ENCODE measurements at regions not wholly inside any gene's neighbourhood (a gene's known extent, or its start where the extent isn't known, plus 50 kb on each side); places are given as distances from the start of the nearest gene placed in this dataset.

DNA sequence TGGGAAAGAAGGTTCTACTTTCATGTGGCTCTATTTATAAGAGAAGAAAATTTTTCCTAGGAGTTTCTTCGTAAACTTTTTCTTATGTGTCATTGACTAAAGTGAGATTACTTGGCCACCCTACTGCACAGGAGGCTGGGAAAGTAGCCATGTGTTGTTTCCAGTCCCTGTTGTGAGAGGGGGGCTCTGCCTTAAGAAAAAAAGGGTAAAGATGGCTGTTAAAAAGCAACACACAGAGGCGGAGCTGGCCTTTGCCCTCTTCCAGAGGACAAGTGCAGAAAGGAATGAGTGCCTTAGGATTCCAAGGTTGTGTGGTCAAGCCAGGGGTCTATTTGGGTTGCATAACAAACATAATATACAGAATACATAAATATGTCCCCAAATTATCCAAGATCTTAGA, 230.0 kb upstream of the CXCR4 start:
- TF ChIP-seq GATA2 (IDR thresholded peaks at IDR 0.05; ENCODE audit: low read depth, low read length) (no peak), GATA3 (IDR thresholded peaks at IDR 0.05; ENCODE audit: low read depth, low read length) (no peak)

DNA sequence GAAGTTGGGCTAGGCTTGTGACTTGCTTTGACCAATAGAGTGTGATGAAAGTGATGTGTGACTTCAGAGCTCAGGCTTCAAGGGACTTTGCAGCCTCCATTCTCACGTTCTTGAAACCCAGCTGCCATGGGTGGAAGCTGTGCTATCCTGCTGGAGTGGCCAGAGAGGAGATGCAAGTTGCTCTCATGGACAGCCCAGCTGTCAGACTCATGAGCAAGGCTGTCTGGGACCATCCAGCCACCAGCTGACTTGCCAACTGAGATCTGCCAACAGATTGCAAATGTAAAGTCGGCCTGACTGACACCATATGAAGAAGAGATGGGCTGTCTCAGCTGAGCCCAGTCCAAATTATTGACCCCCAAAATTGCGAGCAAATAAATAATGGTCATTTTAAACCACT, 226.4 kb upstream of the CXCR4 start:
- TF ChIP-seq GATA2 (IDR thresholded peaks at IDR 0.05; ENCODE audit: low read depth, low read length): no peak
- no peak for TF ChIP-seq GATA3 (IDR thresholded peaks at IDR 0.05; ENCODE audit: low read depth, low read length)

DNA sequence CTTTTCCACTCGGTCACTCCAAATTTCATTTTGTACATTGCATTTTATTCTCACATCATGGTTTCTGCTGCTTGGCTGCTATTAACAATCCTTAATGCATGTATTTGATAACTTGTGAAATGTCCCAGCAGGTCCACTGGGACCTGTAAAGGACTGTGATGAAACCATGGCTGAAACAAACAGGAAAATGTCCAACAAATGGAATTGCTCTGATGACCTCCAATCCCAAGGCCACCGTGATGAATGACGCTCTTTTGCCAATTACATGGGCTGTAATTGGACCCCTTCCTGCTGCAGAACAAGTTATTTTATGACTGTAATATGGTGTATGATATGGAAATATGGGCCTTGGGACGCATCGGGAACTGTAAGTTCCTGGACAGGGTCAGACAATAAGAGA, 224.2 kb upstream of the CXCR4 start:
- TF ChIP-seq GATA3 (IDR thresholded peaks at IDR 0.05; ENCODE audit: low read depth, low read length) (no peak), GATA2 (IDR thresholded peaks at IDR 0.05; ENCODE audit: low read depth, low read length) (no peak)

DNA sequence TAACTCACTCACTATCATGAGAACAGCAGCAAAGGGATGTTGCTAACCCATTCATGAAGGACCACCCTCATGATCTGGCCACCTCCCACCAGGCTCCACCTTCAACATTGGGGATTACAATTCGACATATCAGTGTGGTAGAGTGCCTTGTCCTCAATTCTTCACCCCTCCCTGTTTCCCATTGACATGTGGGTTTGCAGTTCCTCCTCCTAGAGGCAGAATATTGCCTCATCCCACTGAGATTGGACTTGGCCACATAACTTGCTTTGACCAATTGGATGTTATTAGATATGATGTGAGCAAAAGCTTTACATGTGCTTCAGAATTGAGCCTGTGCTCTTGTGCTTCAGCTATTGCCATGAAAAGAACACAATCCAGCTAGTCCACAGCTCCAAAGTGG, 217.0 kb upstream of the CXCR4 start:
- TF ChIP-seq GATA3 (IDR thresholded peaks at IDR 0.05; ENCODE audit: low read depth, low read length): no peak
- TF ChIP-seq GATA2 (IDR thresholded peaks at IDR 0.05; ENCODE audit: low read depth, low read length): no peak

DNA sequence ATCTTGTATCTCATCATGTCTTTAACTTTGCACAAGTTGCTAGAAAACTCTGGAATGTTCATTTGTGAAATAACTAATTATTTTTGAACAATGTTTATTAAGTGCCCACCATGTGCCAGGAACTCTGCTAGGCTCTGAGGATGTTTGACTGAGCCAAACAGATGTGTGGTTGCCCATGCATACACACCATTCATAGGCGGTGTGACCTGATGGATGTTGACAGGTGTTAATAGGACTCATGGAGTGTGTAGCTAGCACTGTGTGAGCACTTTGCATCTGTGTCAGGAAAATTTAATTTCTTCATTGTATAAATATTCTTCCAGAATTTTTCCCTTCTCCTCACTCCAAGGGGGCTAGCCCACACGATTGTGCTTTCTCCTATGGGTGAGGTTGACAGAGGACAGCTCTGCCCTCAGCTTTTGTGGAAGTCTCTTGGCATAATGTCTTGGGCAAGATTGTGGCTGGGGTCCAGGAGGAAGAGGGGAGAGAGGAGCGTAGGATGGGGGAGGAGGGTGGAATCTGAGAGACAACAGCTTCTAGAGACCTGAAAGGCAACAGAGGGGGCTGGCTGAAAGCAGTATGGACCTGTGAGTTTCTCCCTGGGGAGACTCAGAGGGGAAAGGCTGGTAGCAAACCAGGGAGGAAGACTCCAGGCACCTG, 214.6 kb upstream of the CXCR4 start:
- TF ChIP-seq GATA2 (IDR thresholded peaks at IDR 0.05; ENCODE audit: low read depth, low read length): no peak
- TF ChIP-seq GATA3 (IDR thresholded peaks at IDR 0.05; ENCODE audit: low read depth, low read length): no peak

DNA sequence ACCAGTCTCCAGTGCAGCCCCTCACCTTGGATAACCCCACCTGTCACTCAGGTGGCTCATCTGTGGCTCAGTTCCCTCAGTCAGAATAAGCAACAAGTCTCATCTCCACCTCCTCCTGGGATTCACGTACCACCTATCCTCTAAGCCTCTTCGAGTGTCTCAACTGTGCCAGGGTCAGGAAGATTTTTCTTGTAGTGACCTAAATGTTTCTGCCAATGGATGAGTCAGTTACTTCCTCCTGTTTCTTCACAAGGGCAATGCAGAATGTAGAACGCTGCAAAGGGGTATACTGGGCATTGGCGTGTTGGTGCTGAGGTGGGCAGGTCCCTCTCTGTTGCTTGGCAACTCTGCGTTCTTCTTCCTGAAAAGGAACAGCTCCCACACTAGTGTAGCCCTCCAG, 213.3 kb upstream of the CXCR4 start:
- TF ChIP-seq GATA3 (IDR thresholded peaks at IDR 0.05; ENCODE audit: low read depth, low read length) (no peak), GATA2 (IDR thresholded peaks at IDR 0.05; ENCODE audit: low read depth, low read length) (no peak)

DNA sequence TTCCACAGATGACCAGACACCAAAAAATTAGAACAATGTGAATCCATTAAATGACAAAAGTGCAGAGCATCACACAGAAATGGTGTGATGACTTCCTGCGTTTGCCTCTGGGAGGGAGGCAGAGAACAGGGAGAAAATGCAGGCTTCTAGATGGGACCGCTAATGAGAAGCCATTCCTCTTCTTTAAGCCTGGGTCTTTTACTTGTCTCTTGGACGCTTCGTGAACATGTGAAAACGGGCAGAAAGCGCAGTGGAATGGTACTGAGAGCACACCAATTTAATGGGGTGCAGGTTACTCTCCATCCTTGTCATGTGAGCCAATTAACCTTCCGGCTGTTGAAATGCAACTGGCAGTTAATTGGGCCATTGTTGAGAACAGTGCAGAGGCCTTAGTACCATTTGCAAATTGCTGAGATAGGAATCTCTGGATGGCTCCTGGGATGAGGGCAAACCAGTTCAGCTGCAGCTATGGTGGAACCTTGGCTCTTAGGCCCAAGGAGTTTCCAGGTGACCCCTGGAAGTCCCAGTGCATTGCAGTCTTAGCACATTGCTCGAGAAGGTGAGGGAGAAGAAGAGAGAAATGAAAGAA, 210.4 kb upstream of the CXCR4 start:
- TF ChIP-seq GATA2 (IDR thresholded peaks at IDR 0.05; ENCODE audit: low read depth, low read length) (peak; percentile 71), GATA3 (IDR thresholded peaks at IDR 0.05; ENCODE audit: low read depth, low read length) (no peak)

DNA sequence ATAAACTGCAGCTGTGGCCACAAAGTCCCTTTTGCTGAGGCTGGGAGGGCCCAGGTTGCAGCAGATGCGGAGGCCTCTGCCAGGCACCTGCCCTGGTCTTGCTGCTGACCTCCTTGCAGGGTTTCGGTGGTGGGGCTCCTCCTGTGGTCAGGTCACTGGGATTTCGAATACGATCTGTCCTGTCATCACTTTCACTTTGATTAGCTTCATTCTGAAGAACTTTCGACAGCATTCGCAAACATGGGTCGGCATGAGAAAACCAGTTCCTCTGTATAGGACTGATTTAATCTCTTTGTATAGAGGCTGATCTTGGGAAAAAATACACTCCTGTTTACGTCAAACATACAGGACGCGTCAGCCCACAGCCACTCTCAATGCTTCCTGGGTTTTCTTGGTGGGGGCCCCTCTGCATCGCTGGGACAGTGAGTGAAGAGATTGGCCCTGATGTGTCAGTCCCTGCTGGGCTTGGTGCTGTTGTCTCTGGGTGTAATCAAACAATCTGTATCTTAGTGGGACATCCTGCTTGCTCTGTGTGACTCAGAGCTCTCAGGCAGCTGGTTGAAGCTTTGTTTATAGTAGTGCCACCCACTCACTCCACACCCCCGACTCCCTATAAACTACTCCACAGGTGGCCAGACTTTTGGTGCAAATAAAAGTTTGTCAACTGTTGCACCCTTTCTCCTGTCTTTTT, 209.4 kb upstream of the CXCR4 start:
- TF ChIP-seq GATA2 (IDR thresholded peaks at IDR 0.05; ENCODE audit: low read depth, low read length): peak; percentile 38; the same call in 1 of the 2 replicates
- TF ChIP-seq GATA3 (IDR thresholded peaks at IDR 0.05; ENCODE audit: low read depth, low read length): no peak

DNA sequence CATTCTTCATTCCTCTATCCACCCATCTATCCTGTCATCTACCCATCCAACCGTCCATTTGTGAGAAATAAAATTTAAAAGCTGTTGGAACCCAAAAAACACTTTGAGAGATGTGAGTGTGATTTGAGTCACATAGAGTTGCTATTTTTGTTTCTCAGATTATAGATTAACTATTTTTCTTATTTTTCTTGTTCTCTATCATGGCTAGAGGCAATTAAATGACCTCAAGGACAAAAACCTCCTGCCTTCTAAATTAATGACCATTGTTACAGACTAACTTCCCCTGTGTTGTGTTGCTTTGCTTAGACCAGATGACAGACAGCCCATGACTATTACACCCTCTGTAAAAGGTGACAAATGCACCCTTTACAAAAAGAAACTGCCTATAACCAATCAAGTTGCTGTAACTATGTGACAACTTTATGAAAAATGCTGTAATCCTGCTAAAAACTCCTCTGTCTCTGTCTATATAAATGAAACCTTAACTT, 207.9 kb upstream of the CXCR4 start:
- TF ChIP-seq GATA2 (IDR thresholded peaks at IDR 0.05; ENCODE audit: low read depth, low read length) (no peak), GATA3 (IDR thresholded peaks at IDR 0.05; ENCODE audit: low read depth, low read length) (no peak)

DNA sequence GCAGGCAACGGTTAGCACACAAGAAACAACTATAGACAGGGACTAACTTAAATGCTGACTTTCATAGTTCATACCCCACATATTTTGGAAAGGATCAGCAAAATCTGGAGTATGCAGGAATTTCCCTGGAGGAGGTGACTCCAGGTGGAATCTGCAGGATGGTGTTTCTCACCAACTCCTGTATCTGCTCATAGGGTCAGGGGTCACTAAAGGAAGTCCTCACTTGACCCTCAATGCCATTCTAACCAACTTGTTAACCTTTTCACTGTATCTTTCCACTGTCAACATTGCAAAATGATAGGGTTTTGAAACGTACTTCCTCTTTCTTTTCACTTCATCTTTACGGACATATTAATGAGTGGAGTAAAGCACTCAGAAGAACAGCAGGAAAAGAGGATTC, 207.0 kb upstream of the CXCR4 start:
- TF ChIP-seq GATA2 (IDR thresholded peaks at IDR 0.05; ENCODE audit: low read depth, low read length) (no peak), GATA3 (IDR thresholded peaks at IDR 0.05; ENCODE audit: low read depth, low read length) (no peak)

DNA sequence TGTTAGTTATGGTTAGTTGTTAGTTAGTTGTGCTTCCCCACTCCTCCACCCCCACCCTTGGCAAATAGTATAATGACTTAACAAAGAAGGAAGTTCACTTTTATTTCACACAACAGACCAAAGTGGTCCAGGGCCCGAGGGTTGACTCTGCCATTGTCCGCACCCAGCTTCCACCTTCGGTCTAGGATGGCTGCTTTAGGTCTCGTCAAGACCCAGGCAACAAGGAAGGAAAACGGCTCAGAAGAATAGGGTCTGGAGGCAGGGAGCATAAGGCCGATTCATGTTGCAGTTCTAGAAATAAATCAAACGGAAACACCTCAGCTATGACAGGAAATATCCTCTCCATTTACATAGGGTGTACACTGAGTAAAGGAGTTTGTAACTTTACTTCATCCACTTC, 206.0 kb upstream of the CXCR4 start:
- TF ChIP-seq GATA3 (IDR thresholded peaks at IDR 0.05; ENCODE audit: low read depth, low read length): no peak
- no peak for TF ChIP-seq GATA2 (IDR thresholded peaks at IDR 0.05; ENCODE audit: low read depth, low read length)

DNA sequence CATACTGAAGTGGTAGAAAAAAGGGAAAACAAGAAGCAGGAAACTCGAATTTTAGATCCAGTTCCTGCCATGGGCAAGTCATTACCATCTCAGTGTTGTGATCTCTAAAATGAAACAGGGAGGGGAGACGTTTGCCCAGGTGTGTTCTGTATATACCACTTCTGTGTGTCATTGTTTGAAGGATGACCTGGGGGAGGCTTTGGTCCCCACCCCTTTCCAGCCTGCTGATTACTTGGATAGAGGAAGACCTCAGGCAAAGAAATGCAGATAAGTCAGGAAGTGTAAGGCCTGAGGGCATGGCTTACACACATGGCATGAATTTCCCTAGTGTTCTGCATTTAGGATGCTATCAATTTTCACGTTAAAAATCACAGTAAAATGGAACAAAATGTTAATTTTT, 205.2 kb upstream of the CXCR4 start:
- TF ChIP-seq GATA2 (IDR thresholded peaks at IDR 0.05; ENCODE audit: low read depth, low read length): no peak
- no peak for TF ChIP-seq GATA3 (IDR thresholded peaks at IDR 0.05; ENCODE audit: low read depth, low read length)

DNA sequence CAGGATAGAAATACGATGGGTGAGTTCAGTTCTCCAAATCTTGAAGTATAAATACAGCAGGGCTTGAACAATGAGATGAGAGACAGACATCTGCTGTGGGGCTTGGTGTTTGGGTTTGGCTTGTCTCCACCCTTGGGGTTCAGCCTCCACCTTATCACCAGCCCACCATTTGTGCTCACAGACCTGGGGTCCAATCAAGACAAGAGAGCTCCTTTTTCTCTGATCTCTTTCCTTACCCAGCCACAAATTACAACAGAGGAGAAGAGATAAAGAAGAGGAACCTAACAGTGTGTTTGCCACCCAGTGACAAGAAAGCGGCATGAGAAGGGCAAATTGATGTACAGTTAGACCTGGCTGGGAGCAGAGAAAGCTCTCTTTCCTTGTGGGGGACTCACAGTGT, 204.5 kb upstream of the CXCR4 start:
- TF ChIP-seq GATA2 (IDR thresholded peaks at IDR 0.05; ENCODE audit: low read depth, low read length) (no peak), GATA3 (IDR thresholded peaks at IDR 0.05; ENCODE audit: low read depth, low read length) (no peak)

DNA sequence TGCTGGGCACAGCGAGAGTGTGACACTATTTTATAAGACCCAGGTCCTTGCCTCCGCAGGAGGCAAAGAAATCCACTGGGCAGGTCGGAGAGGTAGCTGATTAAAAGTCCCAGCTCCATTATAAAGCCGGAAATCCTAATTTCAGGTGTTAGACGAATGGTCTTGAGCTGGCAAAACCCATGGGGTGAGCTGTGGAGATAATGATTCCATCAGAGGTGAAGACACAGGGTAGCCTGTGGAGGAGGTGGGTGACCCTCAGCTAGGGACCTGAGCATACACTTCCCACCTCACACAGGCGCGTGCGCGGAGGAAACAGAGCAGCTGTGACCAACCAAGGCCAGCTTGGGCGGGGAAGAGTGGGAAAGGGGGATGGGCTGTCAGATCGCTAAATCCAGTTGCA, 201.7 kb upstream of the CXCR4 start:
- TF ChIP-seq GATA3 (IDR thresholded peaks at IDR 0.05; ENCODE audit: low read depth, low read length): no peak
- no peak for TF ChIP-seq GATA2 (IDR thresholded peaks at IDR 0.05; ENCODE audit: low read depth, low read length)

DNA sequence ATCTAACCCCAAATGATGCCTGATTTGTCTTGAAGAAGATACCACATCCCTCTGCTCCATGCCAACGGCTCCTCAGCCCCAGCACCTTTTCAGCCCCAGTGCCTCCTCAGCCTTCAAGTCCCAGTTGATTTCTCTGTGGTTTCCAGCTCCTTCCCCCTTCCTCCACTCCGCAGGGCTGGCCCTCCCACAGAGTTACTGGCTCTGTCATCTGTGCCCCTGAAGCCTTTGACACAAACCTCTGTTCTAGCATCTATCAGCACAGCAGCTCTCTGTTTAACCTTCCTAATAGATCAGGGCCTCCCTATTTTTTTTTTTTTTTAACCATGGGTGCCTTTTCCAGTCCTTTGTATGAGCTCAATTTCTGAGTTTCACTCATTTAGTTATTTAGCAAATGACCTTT, 201.3 kb upstream of the CXCR4 start:
- TF ChIP-seq GATA3 (IDR thresholded peaks at IDR 0.05; ENCODE audit: low read depth, low read length) (no peak), GATA2 (IDR thresholded peaks at IDR 0.05; ENCODE audit: low read depth, low read length) (no peak)

All from SH-SY5Y (cell line).